ENCODE measurements at regions not wholly inside any gene's neighbourhood (a gene's known extent, or its start where the extent isn't known, plus 50 kb on each side); places are given as distances from the start of the nearest gene placed in this dataset.

GRCh38 chr11:127411283-127411682 is 410.7 kb upstream of the KIRREL3 start:
- no peak overlapping the region for H3K4me3 ChIP-seq (ENCODE audit: low read depth, low read length)
- no peak for DNase-seq (ENCODE audit: low read depth)

- H3K4me3 ChIP-seq (ENCODE audit: low read depth, low read length) = no peak overlapping the region
- DNase-seq (ENCODE audit: low read depth) = no peak
Measured at GRCh38 chr11:127395034-127395433, 394.5 kb upstream of the KIRREL3 start.

DNA sequence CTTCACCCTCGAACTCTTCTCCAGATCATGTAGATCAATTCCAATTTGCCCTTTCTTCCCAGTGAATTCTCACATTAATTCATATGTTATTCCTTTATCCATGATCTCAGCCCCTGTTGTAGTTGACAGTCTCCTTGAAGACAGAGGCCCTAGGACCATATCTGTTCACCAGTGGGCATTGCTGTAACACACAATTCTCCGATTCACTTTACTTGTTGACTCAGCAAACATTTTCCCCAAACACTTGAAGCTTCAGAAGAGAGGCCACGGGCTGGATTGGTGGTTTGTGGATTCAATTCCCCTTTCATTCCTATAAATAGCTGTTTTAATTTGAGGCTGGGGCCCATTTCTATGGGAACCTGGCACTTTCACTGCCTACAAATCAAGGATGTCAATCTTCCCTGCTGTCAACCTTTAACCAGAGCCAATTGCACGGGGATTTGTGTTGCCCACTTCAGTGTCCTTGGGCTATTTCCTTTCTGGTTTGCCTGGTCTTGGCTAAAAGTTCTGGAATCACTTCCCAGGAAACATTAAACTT is 393.0 kb upstream of the KIRREL3 start:
- H3K4me3 ChIP-seq (ENCODE audit: low read depth, low read length) = no peak overlapping the region

DNA sequence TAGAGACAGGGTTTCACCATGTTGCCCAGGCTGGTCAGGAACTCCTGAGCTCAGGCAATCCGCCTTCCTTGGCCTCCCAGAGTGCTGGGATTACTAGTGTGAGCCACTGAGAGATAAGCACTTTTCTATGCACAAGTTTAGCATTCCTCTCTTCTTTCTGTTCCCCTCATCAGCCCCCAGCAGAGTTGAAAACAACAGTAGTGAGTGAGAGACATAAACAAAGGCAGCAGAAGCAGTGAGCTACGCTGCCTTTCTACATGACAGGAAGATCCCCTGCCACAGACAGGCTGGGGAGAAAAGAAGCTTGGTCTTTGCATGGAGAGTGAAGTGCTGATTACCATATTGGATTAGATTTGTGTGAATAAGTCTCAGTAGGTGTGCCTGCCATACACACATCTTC is 392.0 kb upstream of the KIRREL3 start:
- no peak overlapping the region for H3K4me3 ChIP-seq (ENCODE audit: low read depth, low read length)
- no peak for DNase-seq (ENCODE audit: low read depth)

More for the DNA sequence above, 393.0 kb upstream of the KIRREL3 start:
- DNase-seq (ENCODE audit: low read depth) = no peak

GRCh38 chr11:127390465-127390864 is 389.9 kb upstream of the KIRREL3 start:
- H3K4me3 ChIP-seq (ENCODE audit: low read depth, low read length) = no peak overlapping the region
- DNase-seq (ENCODE audit: low read depth) = no peak

DNA sequence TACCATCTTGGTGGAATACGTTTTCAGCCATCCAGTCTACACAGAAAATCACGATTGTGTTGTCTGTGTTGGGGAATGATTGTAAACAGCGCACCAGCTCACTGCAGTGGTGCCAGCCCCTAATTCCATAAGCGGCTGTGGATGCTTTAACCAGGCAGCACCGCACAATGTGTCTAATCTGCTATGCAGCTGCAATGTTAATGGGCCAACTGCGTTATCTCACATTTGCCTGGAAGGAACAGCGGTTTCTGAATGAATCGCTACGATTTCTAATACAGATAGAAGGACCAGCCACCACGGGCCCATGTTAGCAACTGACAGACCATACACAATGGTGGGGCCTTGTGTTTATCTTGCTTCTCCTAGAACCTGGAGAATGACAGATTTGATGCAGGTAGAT is 384.5 kb upstream of the KIRREL3 start:
- DNase-seq (ENCODE audit: low read depth) = no peak
- no peak overlapping the region for H3K4me3 ChIP-seq (ENCODE audit: low read depth, low read length)

DNA sequence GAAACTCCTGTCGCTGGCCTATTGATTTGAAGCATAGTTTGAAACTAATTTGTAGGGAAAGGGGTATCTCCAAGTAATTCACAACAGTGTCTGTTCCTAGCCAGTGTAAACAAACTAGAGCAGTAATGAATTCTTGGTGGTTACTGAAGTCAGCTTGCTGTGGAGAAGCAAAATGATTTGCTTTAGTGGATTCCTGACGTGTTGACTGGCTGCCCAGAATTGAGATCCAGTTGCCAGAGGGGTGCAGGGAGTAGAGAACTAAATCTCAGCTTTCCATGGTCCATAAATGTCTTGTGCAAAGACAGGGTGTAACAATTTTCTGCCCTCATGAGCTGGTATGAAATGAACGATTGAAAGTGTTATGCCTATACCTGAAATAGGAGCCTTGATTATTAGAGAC is 382.5 kb upstream of the KIRREL3 start:
- H3K4me3 ChIP-seq (ENCODE audit: low read depth, low read length) = no peak overlapping the region
- DNase-seq (ENCODE audit: low read depth) = no peak

DNA sequence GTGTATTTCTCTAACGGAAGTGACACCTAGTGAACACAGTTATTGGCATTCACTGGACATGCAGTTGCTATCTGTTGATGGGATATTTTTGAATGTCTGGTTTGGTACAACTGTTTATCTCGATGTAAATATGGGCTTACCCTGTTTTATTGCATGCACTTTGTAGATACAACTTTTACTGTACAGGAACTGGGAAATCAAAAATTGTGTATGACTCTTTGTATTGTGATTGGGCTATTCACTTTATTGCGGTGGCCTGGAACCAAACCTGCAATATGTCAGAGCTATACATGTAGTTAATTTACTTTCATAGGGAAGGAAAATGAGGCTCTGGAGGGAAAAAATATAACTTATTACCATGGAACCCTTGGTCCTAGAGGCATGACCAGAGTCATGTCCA is 380.7 kb upstream of the KIRREL3 start:
- no peak for DNase-seq (ENCODE audit: low read depth)
- H3K4me3 ChIP-seq (ENCODE audit: low read depth, low read length) = no peak overlapping the region

GRCh38 chr11:127379686-127380085 is 379.1 kb upstream of the KIRREL3 start:
- no peak for DNase-seq (ENCODE audit: low read depth)
- no peak overlapping the region for H3K4me3 ChIP-seq (ENCODE audit: low read depth, low read length)

- no peak for DNase-seq (ENCODE audit: low read depth)
- no peak overlapping the region for H3K4me3 ChIP-seq (ENCODE audit: low read depth, low read length)
Measured at GRCh38 chr11:127376301-127376700, 375.7 kb upstream of the KIRREL3 start.

DNA sequence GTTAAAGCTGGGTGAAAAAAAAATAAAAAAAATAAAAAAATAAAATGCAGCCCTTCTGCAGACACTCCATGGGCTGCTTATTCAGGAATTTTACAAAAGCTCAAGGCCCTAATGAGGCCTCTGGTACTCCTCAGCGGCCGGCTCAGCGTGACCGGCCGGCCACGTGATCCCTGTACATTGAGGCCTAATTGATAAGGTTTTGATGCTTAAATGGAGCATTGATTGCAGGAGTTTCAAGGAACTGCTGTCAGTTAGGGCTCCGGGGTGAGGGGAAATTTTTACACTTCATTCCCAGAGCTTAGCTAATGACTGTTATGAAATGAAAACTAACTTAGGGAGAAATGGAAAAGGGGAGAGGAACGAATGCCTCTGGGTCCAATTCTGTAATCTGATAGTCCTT is 368.8 kb upstream of the KIRREL3 start:
- DNase-seq (ENCODE audit: low read depth) = no peak
- H3K4me3 ChIP-seq (ENCODE audit: low read depth, low read length) = no peak overlapping the region

DNA sequence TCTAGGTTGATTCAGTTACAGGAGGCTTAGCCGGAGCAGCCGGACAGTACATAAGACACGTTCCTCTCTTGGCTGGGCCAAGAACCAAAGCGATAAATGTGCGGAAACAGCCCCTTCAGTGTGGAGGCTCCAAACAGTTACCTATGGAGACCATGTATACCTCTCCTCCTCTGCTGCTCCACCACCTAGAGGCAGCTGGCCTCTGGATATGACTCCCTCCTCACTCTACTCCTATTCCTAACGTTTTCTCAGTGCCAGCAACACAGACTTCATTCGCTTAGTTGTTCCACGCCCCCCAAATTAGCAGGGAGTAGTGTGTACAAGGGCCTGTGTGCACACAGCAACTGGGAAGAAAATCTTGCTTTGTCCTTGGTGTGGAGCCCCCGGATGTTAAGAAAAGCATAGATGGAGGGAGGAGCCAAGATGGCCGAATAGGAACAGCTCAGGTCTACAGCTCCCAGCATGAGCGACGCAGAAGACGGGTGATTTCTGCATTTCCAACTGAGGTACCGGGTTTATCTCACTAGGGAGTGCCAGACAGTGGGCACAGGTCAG is 362.3 kb upstream of the KIRREL3 start:
- no peak for DNase-seq (ENCODE audit: low read depth)

DNA sequence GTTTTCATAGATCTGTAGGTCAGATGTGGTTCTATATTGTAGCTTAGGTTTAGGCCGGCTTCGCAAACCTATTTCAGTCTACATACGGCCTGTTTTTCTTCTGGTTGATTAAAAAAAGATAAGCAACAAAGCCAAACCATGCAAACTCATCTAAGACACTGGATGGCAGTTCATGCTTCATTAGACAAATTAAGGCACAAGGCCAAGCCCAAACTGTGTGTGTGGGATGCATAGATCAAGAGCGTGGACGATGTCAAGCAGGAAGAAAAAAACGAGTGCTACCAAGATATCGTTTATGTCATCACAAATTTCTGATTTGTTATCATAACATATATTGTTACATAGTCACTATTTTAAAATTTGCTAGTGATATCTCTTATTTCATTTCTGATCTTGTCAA is 357.6 kb upstream of the KIRREL3 start:
- H3K4me3 ChIP-seq (ENCODE audit: low read depth, low read length) = no peak overlapping the region
- DNase-seq (ENCODE audit: low read depth) = no peak

More for the DNA sequence above, 362.3 kb upstream of the KIRREL3 start:
- H3K4me3 ChIP-seq (ENCODE audit: low read depth, low read length) = no peak overlapping the region

DNA sequence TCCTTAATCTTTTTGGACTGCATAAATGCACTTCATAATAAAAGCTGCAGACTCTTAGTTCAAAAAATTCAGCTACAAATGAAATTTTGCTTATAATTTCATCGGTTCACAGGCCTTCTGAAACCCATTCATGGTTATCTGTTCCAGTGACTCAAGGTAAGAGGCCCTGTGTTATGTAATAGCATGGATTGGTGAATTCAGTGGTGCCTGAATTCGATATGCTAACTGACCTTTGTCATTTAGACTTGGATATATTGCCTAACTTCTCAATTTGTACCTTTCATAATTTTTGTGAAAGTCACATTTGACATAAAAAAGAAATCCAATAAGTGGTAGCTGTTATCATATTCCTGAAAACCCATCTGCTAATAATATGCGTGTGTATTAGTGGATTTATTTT is 349.9 kb upstream of the KIRREL3 start:
- no peak overlapping the region for H3K4me3 ChIP-seq (ENCODE audit: low read depth, low read length)
- no peak for DNase-seq (ENCODE audit: low read depth)

DNA sequence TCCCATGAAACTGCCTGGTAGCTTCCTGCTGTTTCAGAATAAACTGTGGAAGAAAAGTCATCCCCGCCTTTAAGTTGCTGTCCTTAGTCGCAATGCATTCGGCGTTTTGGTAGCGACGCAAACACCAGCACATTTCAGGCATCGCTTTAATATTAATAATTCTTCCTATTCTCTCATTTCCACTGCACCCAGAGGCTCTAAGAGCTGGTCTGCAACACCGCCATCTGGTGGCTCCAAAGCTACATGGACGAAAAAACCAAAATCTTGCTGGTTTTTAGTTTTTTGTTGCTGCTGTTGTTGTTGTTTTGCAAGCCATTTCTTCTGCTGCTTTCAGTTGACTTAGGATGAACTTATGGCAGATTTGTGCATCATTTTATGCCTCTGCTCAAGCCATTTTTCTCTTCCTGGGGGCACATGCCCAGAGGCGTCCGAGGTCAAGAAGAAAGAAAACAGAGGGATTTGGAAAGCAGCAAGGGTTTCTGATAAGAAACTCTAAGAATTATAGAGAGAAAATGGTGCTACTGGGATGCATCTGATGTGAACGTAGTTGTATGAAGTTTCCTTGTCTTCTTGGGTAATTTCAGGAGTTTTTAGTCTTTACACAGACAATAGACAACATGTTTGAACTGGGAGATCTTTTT is 345.4 kb upstream of the KIRREL3 start:
- peak; percentile 0 for DNase-seq (ENCODE audit: low read depth)

DNA sequence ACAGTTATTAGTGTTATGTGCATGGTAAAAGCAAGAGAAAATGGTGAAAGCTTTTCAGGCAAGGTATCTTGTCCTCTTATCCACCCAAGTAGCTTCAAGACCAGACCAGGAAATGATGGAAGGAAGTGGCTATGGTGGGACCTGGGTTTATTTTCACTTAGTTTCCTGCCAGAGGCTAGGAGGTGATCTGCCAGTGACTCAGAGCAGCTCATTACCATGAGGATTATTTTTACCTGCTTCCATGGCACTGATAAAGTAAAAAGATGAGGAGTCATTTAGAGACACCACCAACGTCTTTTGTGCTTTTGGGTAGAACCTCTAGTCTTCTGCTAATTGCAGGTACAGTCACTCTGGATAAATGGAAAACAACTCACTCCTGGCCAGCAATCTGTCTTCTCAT is 339.9 kb upstream of the KIRREL3 start:
- DNase-seq (ENCODE audit: low read depth) = no peak

More for the DNA sequence above, 345.4 kb upstream of the KIRREL3 start:
- no peak overlapping the region for H3K4me3 ChIP-seq (ENCODE audit: low read depth, low read length)

GRCh38 chr11:127339376-127339775 is 338.8 kb upstream of the KIRREL3 start:
- DNase-seq (ENCODE audit: low read depth) = no peak
- no peak overlapping the region for H3K4me3 ChIP-seq (ENCODE audit: low read depth, low read length)

More for the DNA sequence above, 339.9 kb upstream of the KIRREL3 start:
- no peak overlapping the region for H3K4me3 ChIP-seq (ENCODE audit: low read depth, low read length)

- no peak for DNase-seq (ENCODE audit: low read depth)
Measured at GRCh38 chr11:127338380-127339259, 338.1 kb upstream of the KIRREL3 start.

DNA sequence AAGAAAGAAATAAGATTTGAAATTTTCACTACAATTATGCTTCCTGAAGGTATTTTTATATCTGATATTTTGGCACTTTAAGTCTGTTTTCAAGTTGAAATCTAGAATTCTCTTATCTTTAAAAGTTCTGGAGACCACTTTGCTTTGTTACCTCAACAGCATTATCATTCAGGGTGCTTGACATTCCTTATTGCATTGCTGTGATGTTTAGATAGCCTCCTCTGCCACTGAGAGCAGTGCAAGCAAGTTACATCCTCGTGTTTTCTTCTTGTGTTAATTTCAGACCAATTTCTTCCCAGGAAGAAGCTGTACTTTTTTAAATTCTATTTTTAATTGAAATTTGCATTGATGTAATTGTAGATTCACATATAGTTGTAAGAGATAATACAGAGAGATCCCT is 333.9 kb upstream of the KIRREL3 start:
- no peak for DNase-seq (ENCODE audit: low read depth)
- no peak overlapping the region for H3K4me3 ChIP-seq (ENCODE audit: low read depth, low read length)

More at GRCh38 chr11:127338380-127339259, 338.1 kb upstream of the KIRREL3 start:
- no peak overlapping the region for H3K4me3 ChIP-seq (ENCODE audit: low read depth, low read length)

DNA sequence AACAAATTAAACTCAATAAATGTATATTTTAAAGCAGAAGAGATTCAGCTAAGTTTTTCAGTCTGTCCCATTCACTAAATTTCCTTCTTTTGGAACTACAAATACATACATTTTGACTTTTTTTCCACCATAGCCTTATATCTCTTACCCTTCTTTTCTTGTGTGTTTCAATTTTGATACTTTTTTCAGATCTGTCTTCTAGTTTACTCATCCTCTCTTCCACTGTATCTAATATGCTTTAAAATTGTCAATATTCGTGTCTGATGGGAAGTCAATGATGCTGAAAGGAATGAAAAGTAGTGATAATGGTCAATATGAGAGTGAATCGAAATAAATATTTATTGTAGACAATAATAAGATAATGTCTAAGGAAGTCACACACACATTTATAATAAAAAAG is 332.3 kb upstream of the KIRREL3 start:
- no peak overlapping the region for H3K4me3 ChIP-seq (ENCODE audit: low read depth, low read length)
- no peak for DNase-seq (ENCODE audit: low read depth)

Data from skeletal muscle cell (primary cell).